Keratinocyte (primary cell): ENCODE measurements at regions not wholly inside any gene's neighbourhood (a gene's known extent, or its start where the extent isn't known, plus 50 kb on each side); places are given as distances from the start of the nearest gene placed in this dataset.

Source experiments
- DNase-seq: peaks from one replicate; pipeline ENCODE4 v3.0.0-alpha.2; 2011; ENCODE audit warnings: low read depth, missing footprints, low spot score
- FAIRE-seq: peaks from 2 replicates; lab custom pipeline; 2011; peaks lifted over from hg19 to GRCh38; lab: Jason Lieb, UNC
- H2AFZ ChIP-seq: 2 replicates; pipeline ENCODE4 v1.6.0; 2012; ENCODE audit warnings: low read length, control low read depth, inconsistent platforms; ENCODE audit not compliant: control insufficient read depth
- H3K27ac ChIP-seq: 2 replicates; pipeline ENCODE4 v1.5.1; 2011; ENCODE audit warnings: low read length; ENCODE audit not compliant: control insufficient read depth, insufficient read depth
- H3K27me3 ChIP-seq: 3 replicates; pipeline ENCODE4 v1.6.0; 2011; ENCODE audit warnings: low read length; ENCODE audit not compliant: control insufficient read depth, insufficient read depth; ENCODE audit errors: extremely low read depth
- H3K36me3 ChIP-seq, 2 experiments: 2 replicates in 1 of 2; 3 replicates in 1 of 2; pipeline ENCODE4 v1.5.1; 2011; ENCODE audit warnings: low read length in 2 of 2, mild to moderate bottlenecking in 1 of 2; ENCODE audit not compliant: control insufficient read depth in 2 of 2, insufficient read depth in 2 of 2; ENCODE audit errors: extremely low read depth in 1 of 2
- H3K4me1 ChIP-seq: 3 replicates; pipeline ENCODE4 v1.5.1; 2011; ENCODE audit warnings: low read length; ENCODE audit not compliant: control insufficient read depth, insufficient read depth; ENCODE audit errors: extremely low read depth
- H3K4me2 ChIP-seq: 3 replicates; pipeline ENCODE4 v1.6.0; 2011; ENCODE audit warnings: low read depth, low read length; ENCODE audit not compliant: control insufficient read depth, insufficient read depth; ENCODE audit errors: extremely low read depth
- H3K4me3 ChIP-seq, 3 experiments: fragments of 200-600 bp in 1 of 3; sonication (generic) in 1 of 3; 2 replicates in 2 of 3; 3 replicates in 1 of 3; pipeline ENCODE4 v1.5.1; 2011 to 2016; ENCODE audit warnings: low read length in 3 of 3, mild to moderate bottlenecking in 3 of 3, control low read depth in 2 of 3, inconsistent platforms in 1 of 3, low read depth in 1 of 3, mixed read lengths in 1 of 3, mixed run types in 1 of 3, moderate library complexity in 1 of 3; ENCODE audit not compliant: control insufficient read depth in 2 of 3, insufficient read depth in 2 of 3; ENCODE audit errors: extremely low read depth in 1 of 3
- H3K79me2 ChIP-seq: 2 replicates; pipeline ENCODE4 v1.6.0; 2012; ENCODE audit warnings: low read length; ENCODE audit not compliant: control insufficient read depth, insufficient read depth
- H3K9ac ChIP-seq: 3 replicates; pipeline ENCODE4 v1.6.0; 2011; ENCODE audit warnings: low read length; ENCODE audit not compliant: control insufficient read depth, insufficient read depth; ENCODE audit errors: extremely low read depth
- H3K9me1 ChIP-seq: 3 replicates; pipeline ENCODE4 v1.6.0; 2011; ENCODE audit warnings: low read length; ENCODE audit not compliant: control insufficient read depth, insufficient read depth; ENCODE audit errors: extremely low read depth
- H3K9me3 ChIP-seq: 2 replicates; pipeline ENCODE4 v1.5.1; 2012; ENCODE audit warnings: low read depth, low read length; ENCODE audit not compliant: control insufficient read depth
- H4K20me1 ChIP-seq: 3 replicates; pipeline ENCODE4 v1.6.0; 2011; ENCODE audit warnings: low read length; ENCODE audit not compliant: control insufficient read depth, insufficient read depth; ENCODE audit errors: extremely low read depth
- EZH2 ChIP-seq: IDR thresholded peaks from one replicate; pipeline ENCODE4 v1.6.1; 2012; ENCODE audit warnings: inconsistent platforms, mild to moderate bottlenecking, low read length, moderate library complexity
- dilution Hi-C: fragments of 300-500 bp; cut with MboI; formaldehyde crosslinking; loops from one replicate; pipeline ENCODE4 v1.7.0; 2020; ENCODE audit warnings: low sequenced_read_pairs; ENCODE audit not compliant: extremely low pct_ligation_motif_present
- TF ChIP-seq, protein P1 (sequence below), 3 experiments: IDR thresholded peaks in 1 of 3; conservative IDR thresholded peaks in 1 of 3; optimal IDR thresholded peaks in 1 of 3; 2 replicates in 2 of 3; 3 replicates in 1 of 3; pipeline versions ENCODE3 to v1.5.1; 2011; ENCODE audit warnings: low read length in 3 of 3, mild to moderate bottlenecking in 3 of 3, moderate library complexity in 2 of 3, control low read depth in 1 of 3, inconsistent platforms in 1 of 3; ENCODE audit not compliant: insufficient read depth in 2 of 3; ENCODE audit errors: extremely low read depth in 1 of 3

DNA sequence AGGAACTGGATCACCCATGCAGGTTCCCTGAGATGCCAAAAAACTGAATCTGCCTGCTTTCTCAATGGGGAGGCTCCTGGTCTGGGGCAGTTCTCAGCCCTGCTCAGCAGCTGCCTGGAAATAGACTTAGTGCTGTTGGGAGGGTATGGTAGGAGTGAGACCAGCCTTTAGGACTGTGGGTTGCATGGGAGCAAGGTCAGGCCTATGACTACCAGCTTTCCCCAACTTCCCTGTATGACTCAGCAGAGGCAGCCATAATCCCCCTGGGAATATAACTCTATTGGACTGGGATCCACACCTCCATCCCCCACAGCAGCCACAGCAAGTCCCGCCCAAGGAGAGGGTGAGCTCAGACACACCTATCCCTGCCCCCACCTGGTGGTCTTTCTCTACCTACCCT lies 87.0 kb downstream of the CFAP44 start:
- H2AFZ ChIP-seq: no peak overlapping the region
- no peak overlapping the region for H3K4me2 ChIP-seq
- H3K27ac ChIP-seq: no peak overlapping the region
- no peaks in the 10 kb centered on the region for H3K9me1 ChIP-seq
- dilution Hi-C loops: no loop called here
- no peaks in the 10 kb centered on the region for H4K20me1 ChIP-seq
- H3K79me2 ChIP-seq: no peaks in the 10 kb centered on the region
- H3K36me3 ChIP-seq: no peaks in the 10 kb centered on the region
- DNase-seq (no peak), FAIRE-seq (no peak)
- H3K27me3 ChIP-seq: no peaks in the 10 kb centered on the region
- H3K9me3 ChIP-seq: no peaks in the 10 kb centered on the region
- H3K9ac ChIP-seq: no peak overlapping the region
- no peak for TF ChIP-seq EZH2
- TF ChIP-seq, protein P1, sequence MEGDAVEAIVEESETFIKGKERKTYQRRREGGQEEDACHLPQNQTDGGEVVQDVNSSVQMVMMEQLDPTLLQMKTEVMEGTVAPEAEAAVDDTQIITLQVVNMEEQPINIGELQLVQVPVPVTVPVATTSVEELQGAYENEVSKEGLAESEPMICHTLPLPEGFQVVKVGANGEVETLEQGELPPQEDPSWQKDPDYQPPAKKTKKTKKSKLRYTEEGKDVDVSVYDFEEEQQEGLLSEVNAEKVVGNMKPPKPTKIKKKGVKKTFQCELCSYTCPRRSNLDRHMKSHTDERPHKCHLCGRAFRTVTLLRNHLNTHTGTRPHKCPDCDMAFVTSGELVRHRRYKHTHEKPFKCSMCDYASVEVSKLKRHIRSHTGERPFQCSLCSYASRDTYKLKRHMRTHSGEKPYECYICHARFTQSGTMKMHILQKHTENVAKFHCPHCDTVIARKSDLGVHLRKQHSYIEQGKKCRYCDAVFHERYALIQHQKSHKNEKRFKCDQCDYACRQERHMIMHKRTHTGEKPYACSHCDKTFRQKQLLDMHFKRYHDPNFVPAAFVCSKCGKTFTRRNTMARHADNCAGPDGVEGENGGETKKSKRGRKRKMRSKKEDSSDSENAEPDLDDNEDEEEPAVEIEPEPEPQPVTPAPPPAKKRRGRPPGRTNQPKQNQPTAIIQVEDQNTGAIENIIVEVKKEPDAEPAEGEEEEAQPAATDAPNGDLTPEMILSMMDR (optimal IDR thresholded peaks at IDR 0.05 in 1 of 3, IDR thresholded peaks at IDR 0.05 in 1 of 3, conservative IDR thresholded peaks at IDR 0.05 in 1 of 3; ENCODE audit: extremely low read depth in 1 of 3, insufficient read depth in 2 of 3, low read length in 3 of 3): no peak
- H3K4me1 ChIP-seq: no peaks in the 10 kb centered on the region
- no peak overlapping the region for H3K4me3 ChIP-seq

DNA sequence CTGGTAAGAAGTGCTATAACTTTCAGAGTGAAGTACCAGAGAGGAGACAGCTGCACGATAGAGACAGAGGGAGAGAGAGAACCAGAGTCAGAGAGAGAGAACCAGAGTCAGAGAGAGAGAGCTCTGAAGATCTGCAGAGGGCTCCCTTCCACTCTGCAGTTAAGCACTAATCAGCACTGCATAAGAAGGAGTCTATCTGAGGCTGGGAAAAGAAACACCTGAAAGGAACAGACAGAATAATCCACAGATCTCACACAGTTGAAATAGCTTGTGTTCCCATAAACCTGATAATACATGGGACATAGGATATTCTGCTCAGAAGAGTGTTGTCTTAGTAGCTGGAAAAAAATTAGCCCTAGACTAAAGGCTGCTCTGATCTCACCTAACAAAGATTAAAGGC lies 87.6 kb downstream of the CFAP44 start:
- H3K9me1 ChIP-seq: no peaks in the 10 kb centered on the region
- dilution Hi-C loops: no loop called here
- H3K79me2 ChIP-seq: no peaks in the 10 kb centered on the region
- H3K36me3 ChIP-seq: no peaks in the 10 kb centered on the region
- no peaks in the 10 kb centered on the region for H4K20me1 ChIP-seq
- no peaks in the 10 kb centered on the region for H3K9me3 ChIP-seq
- FAIRE-seq (no peak), DNase-seq (no peak)
- TF ChIP-seq, protein P1 (optimal IDR thresholded peaks at IDR 0.05 in 1 of 3, IDR thresholded peaks at IDR 0.05 in 1 of 3, conservative IDR thresholded peaks at IDR 0.05 in 1 of 3; ENCODE audit: extremely low read depth in 1 of 3, insufficient read depth in 2 of 3, low read length in 3 of 3): no peak
- no peak for TF ChIP-seq EZH2
- H3K4me1 ChIP-seq: no peaks in the 10 kb centered on the region
- H3K9ac ChIP-seq: no peak overlapping the region
- H3K4me3 ChIP-seq: no peak overlapping the region
- H3K4me2 ChIP-seq: no peak overlapping the region
- no peak overlapping the region for H2AFZ ChIP-seq
- no peak overlapping the region for H3K27ac ChIP-seq
- no peaks in the 10 kb centered on the region for H3K27me3 ChIP-seq
